22Rv1 (cell line): ENCODE measurements at regions not wholly inside any gene's neighbourhood (a gene's known extent, or its start where the extent isn't known, plus 50 kb on each side); places are given as distances from the start of the nearest gene placed in this dataset.

Source experiments
- H3K27ac ChIP-seq: fragments of 450-650 bp; 2 replicates; pipeline ENCODE4 v1.5.1; 2017
- CTCF ChIP-seq: fragments of 450-650 bp; IDR thresholded peaks from 2 replicates; pipeline ENCODE4 v1.5.1; 2017; ENCODE audit warnings: mild to moderate bottlenecking
- ZFX ChIP-seq: fragments of 450-650 bp; IDR thresholded peaks from 2 replicates; pipeline ENCODE4 v1.6.1; 2017; ENCODE audit warnings: antibody characterized with exemption, borderline replicate concordance

GRCh38 chrX:39665830-39666518 lies 431.8 kb downstream of the BCOR start:
- TF ChIP-seq ZFX = no peak
- H3K27ac ChIP-seq = no peak overlapping the region

- no peak overlapping the region for H3K27ac ChIP-seq
- TF ChIP-seq CTCF = no peak
- no peak for TF ChIP-seq ZFX
Measured at GRCh38 chrX:39667191-39667590, 430.6 kb downstream of the BCOR start.

- TF ChIP-seq ZFX (no peak), CTCF (no peak)
- H3K27ac ChIP-seq = no peak overlapping the region
Measured at GRCh38 chrX:39667736-39668482, 429.8 kb downstream of the BCOR start.

- TF ChIP-seq ZFX (no peak), CTCF (no peak)
- H3K27ac ChIP-seq = no peak overlapping the region
Measured at GRCh38 chrX:39669668-39670067, 428.1 kb downstream of the BCOR start.

- TF ChIP-seq ZFX (no peak), CTCF (no peak)
Measured at GRCh38 chrX:39670281-39670680, 427.5 kb downstream of the BCOR start.

GRCh38 chrX:39672405-39672804 lies 425.4 kb downstream of the BCOR start:
- no peak overlapping the region for H3K27ac ChIP-seq
- no peak for TF ChIP-seq CTCF
- no peak for TF ChIP-seq ZFX

More at GRCh38 chrX:39670281-39670680, 427.5 kb downstream of the BCOR start:
- no peak overlapping the region for H3K27ac ChIP-seq

GRCh38 chrX:39674490-39675161 lies 423.1 kb downstream of the BCOR start:
- no peak overlapping the region for H3K27ac ChIP-seq
- TF ChIP-seq ZFX = no peak
- no peak for TF ChIP-seq CTCF
